Heart right ventricle (tissue), 16 donors: ENCODE measurements at regions not wholly inside any gene's neighbourhood (a gene's known extent, or its start where the extent isn't known, plus 50 kb on each side); places are given as distances from the start of the nearest gene placed in this dataset.

Experiments
- ATAC-seq, 8 donors: fragments of 200-7000 bp; cut with Tn5 transposase; one replicate each; pipeline ENCODE4 v1.9.1; 2020; ENCODE audit warnings: mild to moderate bottlenecking in 8 of 8, moderate library complexity in 8 of 8, moderate number of reproducible peaks in 1 of 8
- DNase-seq, 2 donors: peaks; one replicate each; pipeline ENCODE4 v3.0.0-alpha.2; 2020
- H3K27ac ChIP-seq, 10 donors: fragments of 200-600 bp; sonication (generic) in 2 of 10; one replicate each; pipeline versions ENCODE4 v1.5.0 to v1.8.0; 2020 to 2022; ENCODE audit warnings: mild to moderate bottlenecking in 3 of 10
- H3K27me3 ChIP-seq, 7 donors: fragments of 200-600 bp; one replicate each; pipeline ENCODE4 v1.8.0; 2021 to 2022; ENCODE audit warnings: mild to moderate bottlenecking in 2 of 7
- H3K36me3 ChIP-seq, 9 donors: fragments of 200-600 bp; sonication (generic) in 1 of 9; one replicate each; pipeline versions ENCODE4 v1.5.0 to v1.8.0; 2020 to 2022; ENCODE audit warnings: mild to moderate bottlenecking in 2 of 9
- H3K4me1 ChIP-seq, 9 donors: fragments of 200-600 bp; sonication (generic) in 1 of 9; one replicate each; pipeline versions ENCODE4 v1.5.0 to v1.8.0; 2020 to 2022; ENCODE audit warnings: mild to moderate bottlenecking in 4 of 9
- H3K4me3 ChIP-seq, 10 donors: fragments of 200-600 bp; sonication (generic) in 2 of 10; one replicate each; pipeline versions ENCODE4 v1.5.0 to v1.8.0; 2020 to 2022; ENCODE audit warnings: mild to moderate bottlenecking in 7 of 10, moderate library complexity in 2 of 10
- H3K9me3 ChIP-seq, 11 donors: fragments of 200-600 bp in 10 of 11; sonication (generic) in 2 of 11; one replicate each; pipeline versions ENCODE4 v1.5.0 to v1.8.0; 2013 to 2022; ENCODE audit warnings: mild to moderate bottlenecking in 2 of 11, control low read depth in 1 of 11, moderate library complexity in 1 of 11
- WGBS, 2 donors: extraction: QIAGEN DNeasy Blood & Tissue Kit; methylation state at CpG; one replicate each; pipeline ENCODE4 v1.1.7; 2013; ENCODE audit warnings: inconsistent platforms in 1 of 2; 5-methylcytosine and 5-hydroxymethylcytosine counted together
- intact Hi-C, 10 donors: fragments of 100-400 bp; cut with DNase I; formaldehyde crosslinking; loops; one replicate each; pipeline versions ENCODE4 v1.11.1 to v1.14.2; 2022
- TF ChIP-seq, protein P1 (sequence below), 9 donors: fragments of 200-600 bp; sonication (generic) in 2 of 9; IDR thresholded peaks; one replicate each; pipeline versions ENCODE4 v1.5.0 to v1.8.0; 2021 to 2022; ENCODE audit warnings: antibody characterized with exemption in 9 of 9, mild to moderate bottlenecking in 5 of 9, moderate library complexity in 1 of 9
- donor health status: Arrhythmogenic right ventricular cardiomyopathy.
- donor health status: ischemic (EF 13 %, LVEDD 7.1; RV severe dilation, severe dysfunction).
- donor health status: healthy with polysubstance abuse.
- donor health status: DM: no; HTN: yes; CAD: no.
- donor health status: DM: no; HTN: no; CAD: no.
- donor health status: ischemic (EF 25% LVEDD 6.9; RV normal size, moderate dysfunction).
- donor health status: ischemic (EF 25% LVEDD 5.7; RV mildly dilated, moderate dysfunction).
- donor health status: healthy.
- donor health status: DM: yes; HTN: yes; CAD: no.
- donor health status: Ischemic cardiomyopathy.
- donor health status: ischemic (EF 35%, LVEDD 5.7; RV mildly dilated, moderate dysfunction).
- donor health status: nonischemic (EF 11% LVEDD 7.7; RV severe dilation, severe dysfunction).
- donor health status: DM: yes; HTN: yes; CAD: no.
- donor health status: PGD.
- donor health status: ischemic (EF 29% LVEDD 5.4; RV normal size, mild dysfunction).
- donor health status: nonischemic (EF 23%, LVEDD 6.1; RV moderate dilation, normal function).

DNA sequence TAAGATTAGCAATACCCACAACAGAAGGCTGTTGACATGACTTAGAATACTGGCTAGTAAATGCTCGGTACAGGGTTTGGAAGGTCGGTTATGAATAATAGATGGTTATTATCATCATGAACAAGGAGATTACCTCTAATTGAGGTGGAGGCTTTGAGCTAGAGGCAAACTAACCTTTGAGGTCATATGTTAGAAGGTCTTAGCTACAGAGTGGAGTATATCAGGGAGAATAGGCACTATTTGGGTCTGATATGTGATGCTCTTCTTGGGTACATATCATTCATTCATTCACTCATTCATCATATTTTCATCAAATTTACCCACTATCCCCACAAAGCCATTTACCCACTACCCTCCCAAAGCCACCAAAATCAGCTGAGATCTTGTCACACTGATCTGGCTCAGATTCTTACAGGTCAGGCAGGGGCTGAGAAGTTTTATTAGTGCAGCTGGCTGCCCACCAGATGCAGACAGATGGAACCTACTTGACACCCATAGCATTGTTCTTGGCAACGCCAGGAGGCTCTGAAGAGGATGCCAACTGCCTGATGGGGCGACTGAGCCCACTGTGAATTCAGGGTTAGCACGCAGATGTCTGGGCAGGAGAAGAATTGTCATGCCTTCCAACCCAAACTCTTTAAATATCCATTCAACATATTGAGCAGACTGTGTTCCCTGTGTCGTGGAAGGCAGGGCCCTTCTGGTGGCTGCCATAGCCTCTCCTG, 90.2 kb upstream of the SH3PXD2B start:
- 57 to 66% methylated on average over 6 of the region's 6 CpGs for WGBS, 2 donors

DNA sequence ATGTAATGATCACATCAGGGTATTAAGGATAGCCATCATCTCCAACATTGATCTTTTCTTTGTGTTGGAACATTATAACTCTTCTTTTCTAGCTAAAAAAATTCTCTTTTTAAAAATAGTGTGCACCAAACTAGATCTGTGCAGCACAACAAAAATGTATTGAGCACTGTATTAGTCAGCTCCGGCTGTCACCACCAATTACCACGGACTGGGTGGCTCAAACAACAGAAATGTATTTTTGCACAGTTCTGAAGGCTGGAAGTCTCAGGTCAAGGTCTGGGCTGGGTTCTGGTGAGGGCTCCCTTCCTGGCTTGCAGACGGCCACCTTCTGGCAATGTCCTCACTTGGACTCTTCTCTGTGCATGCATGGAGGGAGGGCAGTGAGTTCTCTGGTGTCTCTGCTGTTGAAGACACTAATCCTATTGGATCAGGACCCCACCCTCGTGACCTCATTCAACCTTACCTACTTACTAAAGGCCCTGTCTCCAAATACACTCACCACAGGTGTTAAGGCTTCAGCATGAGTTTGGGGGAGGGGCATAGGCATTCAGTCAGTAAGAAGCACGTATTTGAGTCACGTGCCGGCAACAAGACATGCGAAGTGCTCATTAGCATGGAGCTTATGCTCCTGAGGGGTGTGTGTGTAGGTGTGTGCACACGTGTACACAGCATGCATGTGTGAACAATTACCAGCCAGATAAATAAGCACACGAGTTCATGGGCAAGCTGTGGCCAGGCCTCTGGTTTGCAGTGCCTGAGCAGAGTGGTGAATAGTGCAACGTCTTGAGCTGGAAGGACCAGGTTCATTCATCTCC, 89.4 kb upstream of the SH3PXD2B start:
- 94 to 95% methylated on average over 11 of the region's 11 CpGs for WGBS, 2 donors
- no peak overlapping the region for H3K4me3 ChIP-seq
- peaks cover 2 to 14% (median 10%) of the 10 kb centered on the region in 9 donors for H3K4me1 ChIP-seq
- no peak overlapping the region for H3K27ac ChIP-seq
- no peaks in the 10 kb centered on the region for H3K9me3 ChIP-seq
- DNase-seq (no peak), ATAC-seq (no peak)
- no peaks in the 10 kb centered on the region for H3K27me3 ChIP-seq
- TF ChIP-seq, protein P1, sequence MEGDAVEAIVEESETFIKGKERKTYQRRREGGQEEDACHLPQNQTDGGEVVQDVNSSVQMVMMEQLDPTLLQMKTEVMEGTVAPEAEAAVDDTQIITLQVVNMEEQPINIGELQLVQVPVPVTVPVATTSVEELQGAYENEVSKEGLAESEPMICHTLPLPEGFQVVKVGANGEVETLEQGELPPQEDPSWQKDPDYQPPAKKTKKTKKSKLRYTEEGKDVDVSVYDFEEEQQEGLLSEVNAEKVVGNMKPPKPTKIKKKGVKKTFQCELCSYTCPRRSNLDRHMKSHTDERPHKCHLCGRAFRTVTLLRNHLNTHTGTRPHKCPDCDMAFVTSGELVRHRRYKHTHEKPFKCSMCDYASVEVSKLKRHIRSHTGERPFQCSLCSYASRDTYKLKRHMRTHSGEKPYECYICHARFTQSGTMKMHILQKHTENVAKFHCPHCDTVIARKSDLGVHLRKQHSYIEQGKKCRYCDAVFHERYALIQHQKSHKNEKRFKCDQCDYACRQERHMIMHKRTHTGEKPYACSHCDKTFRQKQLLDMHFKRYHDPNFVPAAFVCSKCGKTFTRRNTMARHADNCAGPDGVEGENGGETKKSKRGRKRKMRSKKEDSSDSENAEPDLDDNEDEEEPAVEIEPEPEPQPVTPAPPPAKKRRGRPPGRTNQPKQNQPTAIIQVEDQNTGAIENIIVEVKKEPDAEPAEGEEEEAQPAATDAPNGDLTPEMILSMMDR (IDR thresholded peaks at IDR 0.05), result no peak
- H3K36me3 ChIP-seq, result no peaks in the 10 kb centered on the region
- intact Hi-C loops, result no loop called here

More for the DNA sequence above, 90.2 kb upstream of the SH3PXD2B start:
- H3K9me3 ChIP-seq, result no peaks in the 10 kb centered on the region
- no peaks in the 10 kb centered on the region for H3K27me3 ChIP-seq
- intact Hi-C loops, result loop anchor here in 1 of 10 donors (5.0 kb wide), 1 partner anchor 37 kb away; no protein-coding TSS in a partner anchor
- H3K27ac ChIP-seq, result no peak overlapping the region
- DNase-seq, result no peak
- H3K36me3 ChIP-seq, result no peaks in the 10 kb centered on the region
- TF ChIP-seq, protein P1 (IDR thresholded peaks at IDR 0.05), result no peak
- no peak overlapping the region for H3K4me3 ChIP-seq
- peak in 1 of 8 donors; percentile 22 for ATAC-seq
- peaks cover 2 to 16% (median 11%) of the 10 kb centered on the region in 9 donors for H3K4me1 ChIP-seq

DNA sequence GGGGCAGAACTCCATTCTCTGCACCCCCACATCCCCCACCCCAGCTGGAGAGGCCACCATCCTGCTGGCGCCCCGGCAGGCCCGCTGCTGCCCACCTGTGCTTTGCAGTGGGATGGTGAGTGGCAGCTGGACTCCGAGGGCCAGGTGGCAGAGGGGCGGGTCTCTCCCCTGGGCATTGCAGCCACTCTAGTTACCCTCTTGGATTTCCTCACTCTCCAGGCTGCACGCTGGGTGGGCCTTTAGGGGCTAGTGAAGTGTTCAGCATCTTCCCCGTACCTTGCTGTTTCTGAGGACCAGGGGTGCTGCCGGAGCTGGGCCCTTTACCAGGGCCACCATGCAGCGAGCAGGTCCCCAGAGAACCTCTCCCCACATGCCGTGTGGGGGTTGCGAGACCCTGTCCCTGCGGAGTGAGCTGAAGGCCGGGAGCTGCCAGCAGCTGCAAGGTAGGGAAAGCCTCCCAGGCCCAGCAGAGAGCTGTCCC, 88.4 kb upstream of the SH3PXD2B start:
- 98% methylated on average over 13 of the region's 13 CpGs for WGBS, 2 donors
- H3K27me3 ChIP-seq, result no peaks in the 10 kb centered on the region
- H3K27ac ChIP-seq, result no peak overlapping the region

DNA sequence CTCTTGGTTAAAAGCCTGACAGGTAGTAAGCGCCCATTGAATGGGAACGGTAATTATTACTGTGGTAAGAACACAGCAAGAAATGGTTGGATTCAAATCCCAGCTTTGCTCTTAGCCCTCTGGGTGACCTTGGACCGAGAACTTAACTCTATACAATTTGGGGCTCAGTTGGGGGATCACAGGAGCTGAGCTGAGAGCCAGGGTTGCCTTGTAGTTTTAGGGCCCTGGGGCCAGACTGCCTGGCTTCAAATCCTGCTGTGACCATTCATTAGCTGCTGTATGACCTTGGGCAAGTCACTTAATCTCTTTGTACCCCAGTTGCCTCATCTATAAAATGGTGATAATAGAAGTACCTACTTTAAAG, 87.4 kb upstream of the SH3PXD2B start:
- no peaks in the 10 kb centered on the region for H3K36me3 ChIP-seq
- peaks cover 0 to 6% (median 0%) of the 10 kb centered on the region in 11 donors for H3K9me3 ChIP-seq
- ATAC-seq (no peak), DNase-seq (peak in 1 of 2 donors; percentile 1)
- peaks cover 2 to 14% (median 10%) of the 10 kb centered on the region in 9 donors for H3K4me1 ChIP-seq
- no peak overlapping the region for H3K4me3 ChIP-seq
- intact Hi-C loops, result no loop called here
- WGBS, 2 donors, result 92 to 95% methylated on average over 3 of the region's 3 CpGs
- H3K27ac ChIP-seq, result no peak overlapping the region
- TF ChIP-seq, protein P1 (IDR thresholded peaks at IDR 0.05), result no peak
- no peaks in the 10 kb centered on the region for H3K27me3 ChIP-seq

More for the DNA sequence above, 88.4 kb upstream of the SH3PXD2B start:
- Histone ChIP-seq H3K9me3 (no peaks in the 10 kb centered on the region), H3K4me3 (no peak overlapping the region), H3K36me3 (no peaks in the 10 kb centered on the region), H3K4me1 (peaks cover 2 to 14% (median 10%) of the 10 kb centered on the region in 9 donors)
- intact Hi-C loops, result no loop called here
- ATAC-seq (no peak), DNase-seq (no peak)
- TF ChIP-seq, protein P1 (IDR thresholded peaks at IDR 0.05), result no peak
